GM08714 (cell line): ENCODE measurements at regions not wholly inside any gene's neighbourhood (a gene's known extent, or its start where the extent isn't known, plus 50 kb on each side); places are given as distances from the start of the nearest gene placed in this dataset.

Experiments used
- H3K4me3 ChIP-seq: fragments of 200-500 bp; sonication (Bioruptor generic); 2 replicates; pipeline ENCODE4 v1.5.1; 2014; ENCODE audit warnings: mild to moderate bottlenecking, low read length, inconsistent platforms
- ZNF274 ChIP-seq: IDR thresholded peaks from 2 replicates; pipeline ENCODE4 v1.6.1; 2012; ENCODE audit warnings: mild to moderate bottlenecking, low read depth, low read length

DNA sequence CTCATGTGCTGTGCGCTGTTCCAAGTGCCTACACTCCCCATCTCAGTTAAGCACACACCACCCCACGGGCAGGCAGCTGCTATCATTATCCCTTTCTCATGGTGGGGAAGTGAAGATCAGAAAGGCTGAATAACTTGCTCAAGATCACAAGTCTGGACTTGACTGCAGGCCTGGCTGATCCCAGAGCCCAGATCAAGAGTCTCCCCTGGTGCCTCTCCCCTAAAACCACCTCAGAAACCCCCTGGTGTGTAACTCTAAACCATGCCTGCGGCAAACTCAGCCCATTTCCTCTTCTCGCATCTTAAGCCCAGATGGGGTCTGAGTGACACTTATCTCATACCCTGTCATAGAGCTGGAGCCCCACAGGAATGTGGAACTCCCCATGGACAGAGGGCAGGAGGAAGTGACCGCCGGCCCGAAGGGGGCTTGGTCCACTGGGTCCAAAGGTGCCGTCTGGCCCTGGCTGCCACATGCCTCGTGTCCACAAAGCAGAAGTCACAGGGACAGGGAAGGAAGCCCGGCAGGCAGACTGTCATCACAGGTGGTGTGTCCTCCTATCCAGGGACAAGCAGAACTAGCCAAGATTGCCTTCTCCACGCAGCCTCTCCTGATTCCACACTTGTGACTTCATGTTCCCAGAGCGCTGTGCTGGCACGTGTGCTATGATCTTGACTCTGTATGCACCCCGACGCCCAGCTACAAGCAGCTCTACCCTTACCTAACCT lies 92.1 kb downstream of the SYF2 start:
- H3K4me3 ChIP-seq, result no peak overlapping the region
- TF ChIP-seq ZNF274, result no peak

DNA sequence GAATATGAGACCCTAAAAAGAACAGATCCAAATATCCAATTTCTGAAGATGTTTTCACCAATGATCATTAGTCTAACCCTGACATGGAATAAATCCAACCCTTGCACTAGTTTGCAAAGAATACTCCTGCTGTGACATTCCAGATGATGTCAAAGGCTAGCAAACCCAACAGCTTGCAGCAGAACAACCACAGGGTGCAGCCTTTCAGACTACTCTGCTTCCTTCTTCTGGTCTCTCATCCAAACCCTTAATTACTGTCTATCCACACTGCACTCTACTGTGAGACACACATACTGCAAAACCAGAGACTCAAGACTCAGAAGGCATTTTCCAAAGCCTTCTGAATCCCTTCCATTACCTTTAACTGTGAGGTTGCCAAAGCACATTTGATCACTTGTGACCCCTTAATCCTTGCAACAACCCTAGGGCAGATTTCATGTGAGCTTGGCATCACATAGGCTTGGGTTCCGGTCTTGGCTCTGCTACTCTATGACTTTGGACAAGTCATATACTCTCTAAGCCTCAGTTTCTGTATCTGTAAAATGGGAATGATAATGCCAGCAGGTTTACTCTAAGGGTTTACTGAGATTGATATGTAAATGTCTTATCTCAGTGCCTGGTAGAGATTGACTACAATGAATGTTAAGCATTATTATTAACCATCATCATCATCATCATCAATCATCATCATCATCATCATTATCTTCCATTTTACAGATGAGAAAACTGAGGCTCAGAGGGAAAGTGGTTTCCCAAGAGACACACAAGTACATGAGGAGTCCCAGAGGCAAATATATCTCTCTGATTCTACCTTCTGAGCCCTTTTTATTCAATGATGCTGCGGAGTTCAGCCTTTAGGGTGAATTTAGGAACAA lies 94.5 kb downstream of the SYF2 start:
- no peak overlapping the region for H3K4me3 ChIP-seq
- TF ChIP-seq ZNF274, result no peak

DNA sequence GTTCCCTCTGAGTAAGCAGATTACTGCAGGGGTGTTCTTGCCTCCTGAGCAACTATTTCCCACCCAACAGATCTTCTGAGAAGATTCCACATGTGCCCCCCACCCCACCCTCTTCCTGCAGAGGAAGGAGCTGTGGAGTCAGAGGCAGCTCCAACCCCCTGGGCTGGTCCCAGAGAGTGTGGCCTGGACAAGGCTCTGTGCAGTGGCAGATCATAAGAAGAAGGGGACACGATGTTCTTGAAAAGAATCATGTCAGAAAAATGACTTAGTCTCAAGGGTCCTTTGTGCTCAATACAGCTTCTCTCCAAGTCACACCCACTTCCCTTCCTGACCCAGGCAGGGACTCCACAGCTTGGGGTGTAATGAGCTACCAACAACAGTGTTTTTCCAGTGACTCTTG lies 95.2 kb downstream of the SYF2 start:
- H3K4me3 ChIP-seq, result no peak overlapping the region
- TF ChIP-seq ZNF274, result no peak

DNA sequence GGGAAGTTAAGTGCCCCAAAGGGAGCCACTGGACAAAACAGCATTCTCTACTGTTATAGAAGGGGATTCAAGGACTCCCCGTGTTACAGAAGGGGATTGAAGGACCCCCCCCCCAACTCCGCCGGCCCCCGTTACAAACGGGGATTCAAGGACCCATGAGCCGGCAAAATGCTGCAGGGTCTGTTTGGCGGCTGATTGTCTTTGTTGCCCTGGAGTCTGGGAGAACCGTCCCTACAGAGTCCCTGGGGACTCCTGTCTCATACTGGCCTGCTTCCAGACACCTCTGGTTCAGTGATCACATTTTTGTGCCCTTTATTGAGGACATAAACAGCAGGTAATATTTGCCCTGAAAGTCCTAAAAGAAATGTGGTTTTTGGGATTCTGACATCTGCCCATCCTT lies 96.4 kb downstream of the SYF2 start:
- TF ChIP-seq ZNF274, result no peak

DNA sequence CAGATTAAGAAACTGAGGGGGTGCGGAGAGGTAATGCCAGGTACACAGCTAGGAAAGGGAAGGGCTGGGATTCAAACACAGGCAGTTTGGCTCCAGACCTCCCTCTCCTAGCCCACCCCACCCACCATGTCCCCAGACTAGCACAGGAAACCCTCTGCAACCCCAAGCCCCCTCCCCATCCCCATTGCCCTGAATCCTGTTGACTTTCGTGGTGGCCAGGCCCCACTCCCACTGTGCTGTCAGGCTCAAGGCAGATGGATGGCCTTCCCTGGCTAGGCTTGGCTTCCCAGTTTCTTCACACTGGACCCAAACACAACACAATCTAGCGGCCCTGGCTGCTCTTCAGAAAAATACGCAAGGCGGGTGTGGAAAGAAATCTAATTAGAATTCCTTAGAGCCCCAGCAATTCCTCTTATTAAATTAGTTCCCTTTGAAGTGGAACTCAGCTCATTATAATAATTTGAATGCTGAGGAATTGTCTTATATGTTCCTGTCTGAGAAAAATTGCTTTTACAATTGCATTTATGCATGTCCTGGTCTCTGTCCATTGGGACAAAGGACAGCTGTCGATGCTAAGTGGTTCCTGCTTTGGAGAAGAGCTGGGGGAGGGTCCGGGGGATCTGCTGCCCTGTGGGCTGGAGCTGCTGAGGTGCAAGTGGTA lies 97.4 kb downstream of the SYF2 start:
- no peak overlapping the region for H3K4me3 ChIP-seq
- no peak for TF ChIP-seq ZNF274

More for the DNA sequence above, 96.4 kb downstream of the SYF2 start:
- H3K4me3 ChIP-seq, result no peak overlapping the region

DNA sequence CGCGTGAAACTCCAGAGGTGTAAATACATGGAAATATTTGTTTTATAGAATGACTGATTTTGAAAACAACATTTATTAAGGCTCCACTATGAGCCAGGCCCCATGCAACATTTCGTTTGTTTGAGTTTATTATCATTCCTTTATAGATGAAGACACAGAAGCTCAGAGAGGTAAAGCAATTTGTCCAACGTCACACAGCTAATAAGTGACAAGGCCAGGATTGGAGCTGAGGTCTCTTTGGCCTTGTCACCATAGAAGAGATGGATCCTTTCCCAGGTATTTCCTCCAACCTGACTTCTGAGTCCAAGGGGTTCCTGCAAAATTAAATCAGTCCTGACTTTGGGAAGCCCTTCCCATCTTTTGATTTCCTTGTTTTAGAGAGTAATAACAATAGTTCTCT lies 98.0 kb downstream of the SYF2 start:
- TF ChIP-seq ZNF274, result no peak
- H3K4me3 ChIP-seq, result no peak overlapping the region

DNA sequence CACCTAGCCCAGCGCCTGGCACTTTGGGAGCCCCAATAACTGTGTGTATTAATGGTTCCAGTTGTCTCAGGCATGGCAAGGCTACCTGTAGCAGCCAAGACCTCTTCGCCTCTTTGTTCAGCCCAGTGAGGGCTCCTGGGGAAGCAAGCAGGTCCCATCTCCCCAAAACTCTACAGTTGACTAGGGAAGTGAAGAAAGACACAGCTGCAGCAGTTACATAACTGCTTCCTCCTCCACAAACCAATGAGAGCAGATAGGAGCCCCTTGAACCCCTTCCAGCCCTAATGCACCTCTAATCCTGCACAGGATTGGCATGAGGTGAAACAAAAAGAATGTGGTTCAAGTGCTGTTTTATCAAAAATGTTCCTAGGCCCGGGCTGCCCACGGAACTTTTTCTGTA lies 100.5 kb downstream of the SYF2 start:
- no peak for TF ChIP-seq ZNF274
- H3K4me3 ChIP-seq, result no peak overlapping the region

DNA sequence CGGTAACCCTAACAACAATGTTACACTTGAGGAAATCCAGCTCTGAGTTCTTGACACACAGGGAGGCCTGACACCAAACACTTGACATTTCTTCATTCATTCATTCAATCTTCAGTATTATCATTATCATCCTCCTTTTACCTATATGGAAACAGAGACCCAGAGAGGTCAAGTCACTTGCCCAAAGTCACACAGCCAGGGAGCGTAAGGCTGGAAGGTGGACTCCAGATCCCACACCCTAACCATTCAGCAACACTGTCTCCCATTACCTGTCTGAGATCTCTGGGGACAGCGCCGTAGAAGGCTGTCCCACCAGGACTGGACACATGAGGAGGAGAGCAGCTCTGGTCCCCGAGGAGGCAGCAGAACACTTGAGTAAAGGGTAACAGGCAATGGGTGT lies 101.4 kb downstream of the SYF2 start:
- no peak overlapping the region for H3K4me3 ChIP-seq
- no peak for TF ChIP-seq ZNF274

DNA sequence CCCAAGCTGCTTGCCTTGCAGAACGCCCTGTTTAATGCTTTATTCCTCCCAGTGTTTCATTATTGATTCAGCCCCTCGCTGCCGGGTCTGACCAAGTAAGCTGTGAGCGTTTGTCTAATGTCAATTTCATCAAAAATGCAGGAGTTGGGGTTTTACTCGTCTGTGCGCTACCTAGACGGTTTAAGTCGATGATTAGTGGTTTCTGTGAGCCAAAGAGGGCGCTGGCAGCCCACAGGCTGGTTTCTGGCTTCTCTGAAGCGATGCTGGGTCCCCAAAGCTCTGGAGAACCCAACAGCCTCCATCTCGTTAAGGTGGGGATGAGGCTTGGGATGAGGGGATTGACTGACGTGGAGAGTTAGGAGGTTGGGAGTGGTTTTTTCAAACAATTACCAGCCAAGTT lies 102.9 kb downstream of the SYF2 start:
- TF ChIP-seq ZNF274, result no peak
- no peak overlapping the region for H3K4me3 ChIP-seq

DNA sequence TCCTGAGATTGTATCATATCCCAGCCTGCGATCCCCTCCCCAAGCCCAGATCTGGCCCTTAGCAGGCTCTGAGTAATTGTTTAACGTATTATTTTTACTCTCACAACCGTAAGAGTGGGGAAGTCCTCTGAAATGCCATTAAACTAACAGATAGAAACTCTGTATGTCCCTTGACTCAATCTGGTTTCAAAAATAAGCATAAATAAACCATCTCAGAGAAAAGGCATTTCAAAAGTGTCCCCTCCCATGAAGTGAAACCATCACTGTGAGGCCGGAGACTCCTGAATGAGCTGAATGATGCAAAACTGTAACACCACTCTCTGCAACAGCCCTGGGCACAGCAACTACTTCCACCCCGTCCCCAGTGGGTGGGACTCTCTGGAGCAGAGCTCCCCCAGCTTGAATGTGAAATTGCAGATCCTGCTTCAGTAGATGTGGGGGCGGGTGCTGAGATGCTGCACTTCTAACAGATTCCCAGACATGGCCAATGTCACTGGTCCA lies 104.1 kb downstream of the SYF2 start:
- TF ChIP-seq ZNF274, result no peak
- no peak overlapping the region; the same call in 1 of the 2 replicates for H3K4me3 ChIP-seq

DNA sequence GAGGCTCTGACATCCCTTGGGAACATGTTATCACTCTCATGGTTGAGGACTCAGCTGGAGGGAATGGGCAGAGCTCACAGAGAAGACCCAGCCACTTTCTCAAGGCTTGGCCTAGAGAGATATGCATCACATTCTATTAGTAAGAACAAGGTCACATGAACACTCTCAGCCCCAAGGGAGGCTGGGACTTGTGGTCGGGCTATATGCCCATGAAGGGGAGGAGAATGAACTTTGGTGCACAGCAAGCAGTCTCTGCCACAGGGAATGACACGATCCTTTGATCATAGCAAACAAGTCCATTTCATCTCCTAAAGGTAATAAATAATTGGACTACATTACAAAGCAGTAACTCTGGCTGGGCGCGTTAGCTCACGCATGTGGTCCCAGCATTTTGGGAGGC lies 105.7 kb downstream of the SYF2 start:
- H3K4me3 ChIP-seq, result no peak overlapping the region
- no peak for TF ChIP-seq ZNF274

DNA sequence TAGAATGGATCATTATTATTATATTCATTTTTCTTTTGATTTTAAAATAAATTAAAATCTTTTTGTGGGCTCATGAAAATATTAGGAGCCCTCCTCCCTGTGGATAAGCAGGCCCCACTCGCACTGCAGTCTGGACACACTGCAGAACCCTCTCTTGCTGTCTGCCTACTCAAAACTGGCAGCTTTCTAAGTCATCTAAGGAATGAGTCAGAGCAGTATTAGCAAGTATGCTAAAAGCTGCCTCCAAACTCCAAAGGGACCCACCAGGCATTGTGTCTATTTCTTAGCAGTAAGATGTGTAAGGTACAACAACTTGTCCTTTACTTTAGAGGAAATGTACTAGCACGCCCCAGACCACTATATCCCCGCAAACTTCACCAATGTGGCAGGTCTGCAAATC lies 108.8 kb downstream of the SYF2 start:
- no peak for TF ChIP-seq ZNF274

DNA sequence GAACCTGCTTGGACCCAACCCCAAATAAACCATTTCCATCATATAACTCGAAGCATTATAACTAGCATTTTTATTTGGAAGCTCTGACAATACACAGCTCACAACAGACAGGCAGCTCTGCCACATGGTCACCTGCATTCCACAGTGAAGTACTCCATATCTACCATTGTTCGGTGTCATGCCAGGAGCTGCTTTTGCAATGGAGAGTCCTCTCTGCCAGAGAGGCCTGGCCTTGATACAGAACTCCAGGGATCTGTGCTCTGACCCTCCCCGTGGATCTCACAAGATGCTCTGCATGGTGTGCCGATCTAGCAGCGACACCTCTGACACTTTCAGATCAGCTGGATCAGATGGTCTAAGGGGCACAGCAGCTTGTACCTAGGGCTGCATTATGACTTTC lies 109.6 kb downstream of the SYF2 start:
- TF ChIP-seq ZNF274, result no peak
- H3K4me3 ChIP-seq, result no peak overlapping the region

More for the DNA sequence above, 108.8 kb downstream of the SYF2 start:
- H3K4me3 ChIP-seq, result no peak overlapping the region

DNA sequence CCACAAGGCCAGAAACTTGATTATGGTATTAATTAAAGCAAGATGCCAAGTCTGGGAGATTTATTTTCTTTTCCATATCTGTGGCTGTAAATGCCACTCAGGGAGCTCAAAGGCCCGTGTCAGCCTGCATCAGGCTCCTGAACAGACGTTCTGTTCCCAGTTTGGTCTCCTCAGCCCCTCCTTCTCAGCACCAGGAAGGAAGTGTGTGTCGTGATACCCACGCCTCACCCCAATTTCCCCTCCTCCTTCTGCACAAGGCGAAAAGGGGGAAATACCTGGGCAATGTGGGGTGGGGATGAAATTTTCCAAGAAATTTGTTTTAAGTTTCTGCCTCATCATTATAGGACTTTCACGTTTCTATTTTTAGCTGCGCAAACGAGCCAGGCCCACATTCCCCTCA lies 112.0 kb downstream of the SYF2 start:
- H3K4me3 ChIP-seq, result no peak overlapping the region
- no peak for TF ChIP-seq ZNF274
